ENCODE measurements at regions not wholly inside any gene's neighbourhood (a gene's known extent, or its start where the extent isn't known, plus 50 kb on each side); places are given as distances from the start of the nearest gene placed in this dataset.

DNA sequence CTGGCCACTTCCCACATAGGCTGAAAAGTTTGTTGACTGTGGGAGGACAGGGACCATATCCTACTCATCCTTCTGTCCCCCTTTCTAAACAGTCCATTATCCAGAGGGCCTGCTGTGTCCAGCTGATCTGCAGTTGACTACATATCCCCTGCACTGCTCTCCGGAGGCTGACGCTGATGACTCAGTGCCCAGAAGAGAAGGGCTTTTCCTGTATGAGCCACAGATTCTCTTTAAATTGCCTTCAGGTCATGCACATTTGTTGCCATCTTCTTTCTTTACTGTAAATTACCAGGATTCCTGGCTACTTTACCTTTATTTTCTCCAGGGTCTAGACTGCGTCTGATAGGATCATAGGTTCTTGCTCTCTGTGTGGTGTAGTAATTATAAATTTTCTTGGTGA is 125.2 kb downstream of the LACC1 start:
- Histone ChIP-seq H3K4me2 (ENCODE audit: low read depth, low read length, poor library complexity, severe bottlenecking) (no peak overlapping the region), H3K9me2 (replicated peaks; ENCODE audit: insufficient read depth, low read length) (no peaks in the 10 kb centered on the region), H3K36me3 (ENCODE audit: insufficient read depth, low read length) (no peaks in the 10 kb centered on the region), H3K27me3 (ENCODE audit: low read length) (no peaks in the 10 kb centered on the region), H3K79me2 (ENCODE audit: low read length) (no peaks in the 10 kb centered on the region), H3K4me1 (ENCODE audit: low read length) (no peaks in the 10 kb centered on the region), H4K20me1 (ENCODE audit: insufficient read depth, low read depth, low read length) (no peaks in the 10 kb centered on the region), H3K4me3 (ENCODE audit: low read length) (no peak overlapping the region), H3K9me3 (ENCODE audit: low read length) (no peaks in the 10 kb centered on the region), H2AFZ (ENCODE audit: low read length) (no peak overlapping the region), H3K27ac (ENCODE audit: low read length) (no peak overlapping the region), H3K9ac (ENCODE audit: low read length) (no peak overlapping the region)
- DNase-seq: no peak

DNA sequence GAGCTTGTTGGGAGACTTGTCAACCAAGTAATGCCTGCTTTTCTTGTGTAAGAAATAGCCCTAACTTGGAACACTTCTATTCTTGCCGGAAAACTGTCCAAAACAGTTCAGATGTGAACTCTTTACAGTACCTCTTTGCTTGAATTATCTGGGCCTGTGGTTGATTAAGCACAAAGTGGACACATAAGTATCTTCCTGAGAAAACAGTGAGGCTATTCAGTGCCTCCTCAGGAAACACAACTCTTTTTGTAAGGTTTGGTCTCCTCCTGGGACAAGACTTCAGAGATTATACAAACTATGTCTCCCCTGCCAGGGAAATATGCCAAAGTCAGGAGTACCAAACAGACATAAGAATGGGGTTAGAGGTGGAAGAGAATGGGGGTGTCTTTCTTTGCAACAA is 127.7 kb downstream of the LACC1 start:
- H2AFZ ChIP-seq (ENCODE audit: low read length): no peak overlapping the region
- no peaks in the 10 kb centered on the region for H3K4me1 ChIP-seq (ENCODE audit: low read length)
- no peaks in the 10 kb centered on the region for H3K27me3 ChIP-seq (ENCODE audit: low read length)
- no peak overlapping the region for H3K9ac ChIP-seq (ENCODE audit: low read length)
- no peaks in the 10 kb centered on the region for H4K20me1 ChIP-seq (ENCODE audit: insufficient read depth, low read depth, low read length)
- H3K9me2 ChIP-seq (replicated peaks; ENCODE audit: insufficient read depth, low read length): no peaks in the 10 kb centered on the region
- no peak for DNase-seq
- H3K79me2 ChIP-seq (ENCODE audit: low read length): no peaks in the 10 kb centered on the region
- no peak overlapping the region for H3K4me3 ChIP-seq (ENCODE audit: low read length)
- H3K4me2 ChIP-seq (ENCODE audit: low read depth, low read length, poor library complexity, severe bottlenecking): no peak overlapping the region
- no peak overlapping the region for H3K27ac ChIP-seq (ENCODE audit: low read length)
- H3K36me3 ChIP-seq (ENCODE audit: insufficient read depth, low read length): no peaks in the 10 kb centered on the region
- no peaks in the 10 kb centered on the region for H3K9me3 ChIP-seq (ENCODE audit: low read length)

DNA sequence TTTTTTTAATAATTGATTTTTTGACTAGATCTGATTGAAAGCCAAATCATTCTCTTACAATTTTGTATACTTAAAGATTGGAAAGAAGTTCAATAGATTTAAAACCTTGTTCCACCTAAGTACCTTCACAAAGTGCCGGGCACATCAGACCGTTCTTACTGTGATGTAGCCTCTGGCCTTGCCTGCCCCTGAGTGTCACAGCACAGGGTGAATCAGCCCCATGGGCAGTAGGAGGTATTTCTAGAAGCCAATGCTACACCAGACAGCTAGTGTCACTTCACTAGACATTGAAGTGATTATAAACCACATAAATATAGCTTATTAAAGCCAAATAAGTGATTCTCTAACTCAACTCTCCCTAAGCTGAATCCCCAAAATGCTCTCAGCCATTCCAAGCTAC is 131.3 kb downstream of the LACC1 start:
- H4K20me1 ChIP-seq (ENCODE audit: insufficient read depth, low read depth, low read length): no peaks in the 10 kb centered on the region
- H3K4me1 ChIP-seq (ENCODE audit: low read length): no peaks in the 10 kb centered on the region
- H3K4me3 ChIP-seq (ENCODE audit: low read length): no peak overlapping the region
- DNase-seq: no peak
- no peak overlapping the region for H2AFZ ChIP-seq (ENCODE audit: low read length)
- no peaks in the 10 kb centered on the region for H3K9me2 ChIP-seq (replicated peaks; ENCODE audit: insufficient read depth, low read length)
- no peak overlapping the region for H3K9ac ChIP-seq (ENCODE audit: low read length)
- H3K27ac ChIP-seq (ENCODE audit: low read length): no peak overlapping the region
- no peaks in the 10 kb centered on the region for H3K36me3 ChIP-seq (ENCODE audit: insufficient read depth, low read length)
- H3K4me2 ChIP-seq (ENCODE audit: low read depth, low read length, poor library complexity, severe bottlenecking): no peak overlapping the region
- H3K79me2 ChIP-seq (ENCODE audit: low read length): no peaks in the 10 kb centered on the region
- H3K27me3 ChIP-seq (ENCODE audit: low read length): no peaks in the 10 kb centered on the region
- H3K9me3 ChIP-seq (ENCODE audit: low read length): no peaks in the 10 kb centered on the region

DNA sequence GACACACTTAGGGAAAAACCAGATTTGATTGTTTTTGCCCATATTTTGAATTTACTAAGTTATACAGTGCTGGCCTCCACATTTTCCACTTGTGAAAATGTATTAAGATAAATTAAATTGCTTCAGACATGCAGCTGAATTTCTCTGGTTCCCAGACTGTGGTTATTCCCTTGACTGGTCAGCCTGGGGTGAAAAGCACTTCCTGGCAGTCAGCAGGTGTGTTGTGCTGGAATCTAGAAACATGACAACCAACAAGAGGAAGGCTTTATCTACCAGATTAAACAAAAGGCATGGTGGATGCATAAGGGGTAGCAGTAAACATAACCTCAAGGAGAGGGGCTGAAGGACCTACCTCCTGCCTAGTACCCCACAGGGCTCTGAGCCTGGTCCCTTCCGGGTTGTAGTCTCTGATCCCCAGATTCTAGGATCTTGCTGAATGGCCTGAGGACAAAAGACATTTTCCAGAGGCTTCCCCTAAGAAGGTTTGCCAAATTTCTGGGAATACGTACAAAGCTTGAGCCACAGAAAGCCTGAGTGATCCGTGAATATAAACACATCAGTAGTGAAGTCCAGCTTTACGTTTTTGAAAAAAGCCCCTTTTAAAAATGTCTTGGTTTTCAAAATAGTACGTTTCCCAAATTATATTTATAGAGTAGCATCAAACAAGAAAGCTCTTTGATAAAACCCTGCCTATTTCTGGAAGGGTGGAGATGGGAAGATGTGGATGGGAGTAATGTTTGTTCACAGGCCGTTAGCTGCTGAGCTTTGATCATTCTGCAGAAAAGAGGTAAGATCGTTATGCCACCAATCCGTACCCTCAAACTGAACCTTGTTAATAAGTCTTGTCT is 133.4 kb downstream of the LACC1 start:
- Histone ChIP-seq H3K4me1 (ENCODE audit: low read length) (no peaks in the 10 kb centered on the region), H4K20me1 (ENCODE audit: insufficient read depth, low read depth, low read length) (no peaks in the 10 kb centered on the region), H3K9me3 (ENCODE audit: low read length) (no peaks in the 10 kb centered on the region), H3K27me3 (ENCODE audit: low read length) (0 out of 2 replicates have a peak, but pooled peaks cover 3% of the 10 kb centered on the region), H3K9ac (ENCODE audit: low read length) (no peak overlapping the region), H3K36me3 (ENCODE audit: insufficient read depth, low read length) (no peaks in the 10 kb centered on the region), H2AFZ (ENCODE audit: low read length) (no peak overlapping the region), H3K4me3 (ENCODE audit: low read length) (no peak overlapping the region), H3K27ac (ENCODE audit: low read length) (no peak overlapping the region), H3K4me2 (ENCODE audit: low read depth, low read length, poor library complexity, severe bottlenecking) (no peak overlapping the region), H3K9me2 (replicated peaks; ENCODE audit: insufficient read depth, low read length) (no peaks in the 10 kb centered on the region), H3K79me2 (ENCODE audit: low read length) (no peaks in the 10 kb centered on the region)
- no peak for DNase-seq

DNA sequence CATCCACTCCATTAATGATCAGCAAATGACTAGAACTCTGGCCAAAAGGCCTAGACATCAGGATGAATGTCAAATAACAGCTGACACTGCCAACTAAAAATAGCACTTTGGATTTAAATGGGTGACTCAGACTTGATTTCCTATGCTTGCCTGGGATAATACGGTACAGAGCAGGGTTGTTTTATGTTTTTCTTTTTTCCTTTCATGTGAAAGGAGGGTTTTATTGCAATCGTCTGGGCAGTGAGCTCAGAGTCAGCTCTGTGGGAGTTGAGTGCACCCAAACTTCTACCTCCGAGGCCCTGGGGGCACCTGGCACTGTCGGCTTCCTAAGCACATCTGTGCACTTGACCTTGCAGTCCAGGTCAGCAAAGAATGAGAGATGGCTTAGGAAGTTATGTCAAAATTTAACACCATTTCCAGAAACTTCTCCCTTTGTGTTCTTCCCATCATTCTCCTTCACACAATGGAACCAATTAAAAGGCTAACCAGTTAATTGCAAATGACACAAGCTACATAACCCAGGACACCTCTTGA is 134.1 kb downstream of the LACC1 start:
- H3K9me3 ChIP-seq (ENCODE audit: low read length): no peaks in the 10 kb centered on the region
- no peaks in the 10 kb centered on the region for H4K20me1 ChIP-seq (ENCODE audit: insufficient read depth, low read depth, low read length)

DNA sequence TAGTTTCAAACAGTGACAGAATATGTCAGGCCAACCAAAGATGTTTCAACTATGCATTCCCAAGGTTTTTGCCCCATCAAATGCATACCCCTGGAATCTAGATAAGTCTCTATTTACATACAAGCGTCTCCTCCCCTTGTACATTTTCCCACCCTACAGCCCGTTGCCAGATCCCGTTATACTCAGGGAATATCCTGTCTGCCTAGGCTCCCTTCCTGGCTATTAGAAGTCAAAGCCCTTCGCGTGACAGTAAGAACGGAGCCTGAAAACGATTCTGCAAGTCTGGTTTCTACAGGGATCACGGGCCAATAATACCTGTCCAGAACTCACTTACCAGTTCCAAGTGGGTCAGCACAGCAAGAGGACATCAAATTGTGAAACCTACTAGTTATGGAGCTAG is 134.8 kb downstream of the LACC1 start:
- no peak overlapping the region for H3K9ac ChIP-seq (ENCODE audit: low read length)
- no peak overlapping the region for H2AFZ ChIP-seq (ENCODE audit: low read length)
- H3K27me3 ChIP-seq (ENCODE audit: low read length): 0 out of 2 replicates have a peak, but pooled peaks cover 3% of the 10 kb centered on the region
- no peaks in the 10 kb centered on the region for H3K9me2 ChIP-seq (replicated peaks; ENCODE audit: insufficient read depth, low read length)
- DNase-seq: no peak
- no peaks in the 10 kb centered on the region for H3K36me3 ChIP-seq (ENCODE audit: insufficient read depth, low read length)
- H3K4me3 ChIP-seq (ENCODE audit: low read length): no peak overlapping the region
- H3K4me1 ChIP-seq (ENCODE audit: low read length): no peaks in the 10 kb centered on the region
- no peaks in the 10 kb centered on the region for H3K79me2 ChIP-seq (ENCODE audit: low read length)
- no peak overlapping the region for H3K4me2 ChIP-seq (ENCODE audit: low read depth, low read length, poor library complexity, severe bottlenecking)
- H3K9me3 ChIP-seq (ENCODE audit: low read length): no peaks in the 10 kb centered on the region
- no peak overlapping the region for H3K27ac ChIP-seq (ENCODE audit: low read length)
- no peaks in the 10 kb centered on the region for H4K20me1 ChIP-seq (ENCODE audit: insufficient read depth, low read depth, low read length)

More for the DNA sequence above, 134.1 kb downstream of the LACC1 start:
- Histone ChIP-seq H3K4me2 (ENCODE audit: low read depth, low read length, poor library complexity, severe bottlenecking) (no peak overlapping the region), H3K27me3 (ENCODE audit: low read length) (0 out of 2 replicates have a peak, but pooled peaks cover 3% of the 10 kb centered on the region), H3K4me3 (ENCODE audit: low read length) (no peak overlapping the region), H2AFZ (ENCODE audit: low read length) (no peak overlapping the region), H3K4me1 (ENCODE audit: low read length) (no peaks in the 10 kb centered on the region), H3K36me3 (ENCODE audit: insufficient read depth, low read length) (no peaks in the 10 kb centered on the region), H3K9ac (ENCODE audit: low read length) (no peak overlapping the region), H3K79me2 (ENCODE audit: low read length) (no peaks in the 10 kb centered on the region), H3K9me2 (replicated peaks; ENCODE audit: insufficient read depth, low read length) (no peaks in the 10 kb centered on the region), H3K27ac (ENCODE audit: low read length) (no peak overlapping the region)
- no peak for DNase-seq

DNA sequence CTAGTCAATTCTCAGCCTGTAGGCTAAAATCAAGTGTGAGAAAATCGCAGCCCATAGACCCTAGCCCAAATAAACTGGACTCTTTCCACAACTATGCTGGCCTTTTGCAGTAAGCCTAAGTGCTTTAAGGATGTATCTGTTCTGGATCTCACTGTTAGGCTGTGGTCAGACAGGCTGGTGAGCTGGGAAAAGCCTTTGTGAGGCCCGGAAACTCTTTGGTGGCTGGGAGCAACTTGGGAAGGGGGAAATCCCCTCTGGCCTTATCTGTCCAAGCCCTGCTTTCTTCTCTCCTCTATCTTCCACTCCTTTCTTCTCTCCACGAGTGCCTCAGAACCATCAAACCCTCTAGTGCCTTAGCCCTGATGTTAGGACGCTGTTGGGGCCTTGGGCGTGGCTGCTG is 135.4 kb downstream of the LACC1 start:
- Histone ChIP-seq H3K36me3 (ENCODE audit: insufficient read depth, low read length) (no peaks in the 10 kb centered on the region), H3K27me3 (ENCODE audit: low read length) (0 out of 2 replicates have a peak, but pooled peaks cover 3% of the 10 kb centered on the region), H4K20me1 (ENCODE audit: insufficient read depth, low read depth, low read length) (no peaks in the 10 kb centered on the region), H3K9me3 (ENCODE audit: low read length) (no peaks in the 10 kb centered on the region), H3K79me2 (ENCODE audit: low read length) (no peaks in the 10 kb centered on the region), H3K9ac (ENCODE audit: low read length) (no peak overlapping the region), H3K4me1 (ENCODE audit: low read length) (no peaks in the 10 kb centered on the region), H3K27ac (ENCODE audit: low read length) (no peak overlapping the region), H3K4me3 (ENCODE audit: low read length) (no peak overlapping the region), H2AFZ (ENCODE audit: low read length) (no peak overlapping the region), H3K9me2 (replicated peaks; ENCODE audit: insufficient read depth, low read length) (no peaks in the 10 kb centered on the region), H3K4me2 (ENCODE audit: low read depth, low read length, poor library complexity, severe bottlenecking) (no peak overlapping the region)
- DNase-seq: no peak

DNA sequence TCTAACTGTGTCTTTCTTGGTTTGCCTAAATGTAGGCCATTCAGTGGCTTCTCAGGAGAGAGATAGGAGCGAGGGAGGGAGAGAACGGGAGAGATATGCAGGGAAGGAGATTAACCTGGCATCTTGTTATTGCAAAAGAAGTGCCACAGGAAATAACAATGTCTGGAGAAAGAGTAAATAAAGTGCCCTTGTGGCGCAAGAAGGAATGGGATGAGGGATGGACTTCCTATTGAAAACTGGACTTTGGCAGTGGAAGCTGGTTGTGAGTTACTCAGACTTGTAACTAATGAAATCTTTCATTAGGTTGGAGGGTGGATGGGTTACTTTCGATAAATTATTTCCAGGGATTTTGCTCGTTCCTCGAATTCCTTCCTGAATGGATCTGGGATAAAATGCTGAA is 136.1 kb downstream of the LACC1 start:
- Histone ChIP-seq H3K36me3 (ENCODE audit: insufficient read depth, low read length) (no peaks in the 10 kb centered on the region), H2AFZ (ENCODE audit: low read length) (no peak overlapping the region), H3K4me3 (ENCODE audit: low read length) (no peak overlapping the region), H4K20me1 (ENCODE audit: insufficient read depth, low read depth, low read length) (no peaks in the 10 kb centered on the region), H3K4me2 (ENCODE audit: low read depth, low read length, poor library complexity, severe bottlenecking) (no peak overlapping the region), H3K4me1 (ENCODE audit: low read length) (no peaks in the 10 kb centered on the region), H3K9ac (ENCODE audit: low read length) (no peak overlapping the region), H3K27me3 (ENCODE audit: low read length) (0 out of 2 replicates have a peak, but pooled peaks cover 3% of the 10 kb centered on the region), H3K9me3 (ENCODE audit: low read length) (no peaks in the 10 kb centered on the region), H3K9me2 (replicated peaks; ENCODE audit: insufficient read depth, low read length) (no peaks in the 10 kb centered on the region), H3K79me2 (ENCODE audit: low read length) (no peaks in the 10 kb centered on the region), H3K27ac (ENCODE audit: low read length) (no peak overlapping the region)
- no peak for DNase-seq

Measured in Karpas-422 (cell line).